ENCODE measurements at regions not wholly inside any gene's neighbourhood (a gene's known extent, or its start where the extent isn't known, plus 50 kb on each side); places are given as distances from the start of the nearest gene placed in this dataset.
"Not testable (repeated sequence)": the region's sequence is repeated elsewhere in the genome, so short reads cannot be mapped to it uniquely, and the experiment has no call there.

DNA sequence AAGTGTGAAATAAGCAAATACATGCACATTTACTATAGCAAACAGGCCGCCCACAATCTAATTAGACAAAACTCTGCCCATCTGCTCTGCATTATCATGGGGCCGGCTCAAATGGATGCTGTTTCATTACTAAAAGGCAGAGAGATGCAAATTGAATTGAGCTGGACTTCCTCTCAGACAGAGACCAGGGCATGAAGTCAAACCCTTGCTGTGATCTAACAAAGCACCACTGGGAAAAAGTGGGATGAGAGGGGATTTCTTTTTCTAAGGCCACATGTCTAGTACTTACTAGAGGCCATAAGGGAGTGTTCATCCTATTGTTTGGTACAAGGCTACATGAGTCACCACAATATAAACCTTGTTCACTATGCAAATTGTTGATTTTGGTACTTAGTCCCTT is 614.7 kb downstream of the ISL1 start:
- ATAC-seq (ENCODE audit: low read depth in 2 of 2) (no peak), DNase-seq (no peak)
- Mint-ChIP-seq H3K4me1 (no peaks in the 10 kb centered on the region), H3K4me3 (no peak overlapping the region), H3K27me3 (no peaks in the 10 kb centered on the region), H3K9me3 (peaks cover 0 to 12% (median 2%) of the 10 kb centered on the region in 7 donors), H3K27ac (no peak overlapping the region), H3K36me3 (no peaks in the 10 kb centered on the region)

DNA sequence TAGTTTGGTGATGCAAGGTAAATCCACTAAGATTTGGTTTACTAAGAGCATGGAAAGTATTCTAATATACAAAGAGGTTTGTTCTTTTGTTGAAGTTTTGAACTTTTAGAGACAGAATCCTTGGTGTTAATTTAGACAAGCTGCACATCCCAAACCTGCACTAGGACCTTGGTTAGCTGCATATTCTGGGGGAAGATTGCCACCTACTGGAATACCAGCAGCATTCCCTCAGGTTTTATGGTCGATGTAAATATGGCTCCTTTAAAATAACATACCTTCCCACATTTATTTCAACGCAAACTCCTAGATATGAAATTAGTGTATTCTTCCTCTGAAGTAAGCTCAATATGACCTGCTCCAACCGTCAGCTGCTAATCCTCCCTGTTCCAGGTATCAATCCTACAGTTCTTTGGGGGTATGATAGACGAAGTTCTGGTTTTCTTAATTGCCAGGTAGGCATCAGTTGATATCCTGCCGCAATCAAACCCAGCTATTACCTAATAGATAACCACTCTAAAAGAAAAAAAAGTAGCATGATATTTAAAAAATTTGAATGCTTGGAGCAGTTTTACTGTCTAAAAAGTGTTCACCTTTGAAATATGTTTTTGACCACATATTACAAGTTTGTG is 624.1 kb downstream of the ISL1 start:
- no peak overlapping the region for H3K27ac Mint-ChIP-seq
- no peak overlapping the region for H3K4me3 Mint-ChIP-seq
- H3K36me3 Mint-ChIP-seq, result no peaks in the 10 kb centered on the region
- H3K27me3 Mint-ChIP-seq, result no peaks in the 10 kb centered on the region
- no peaks in the 10 kb centered on the region for H3K9me3 Mint-ChIP-seq
- DNase-seq (no peak), ATAC-seq (ENCODE audit: low read depth in 2 of 2) (no peak)
- no peaks in the 10 kb centered on the region for H3K4me1 Mint-ChIP-seq

DNA sequence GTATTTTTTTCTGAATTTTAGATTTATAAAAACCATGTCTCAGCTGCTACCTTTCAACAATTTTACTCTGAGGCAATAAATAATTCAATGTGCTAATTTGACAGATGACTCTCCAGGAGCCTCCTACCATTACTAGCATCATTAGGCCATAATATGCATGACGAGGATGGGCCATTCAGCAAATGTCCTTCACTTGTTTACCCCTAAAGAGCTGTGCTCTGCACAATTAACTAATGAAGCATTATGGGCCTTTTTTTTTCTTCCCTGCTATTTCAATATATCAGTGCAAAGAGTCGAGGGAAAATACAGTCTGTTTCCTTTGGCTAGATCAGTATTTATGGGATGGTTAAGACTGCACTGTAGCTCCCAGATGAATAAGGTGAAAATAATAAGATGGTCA is 627.2 kb downstream of the ISL1 start:
- no peak for DNase-seq
- Mint-ChIP-seq H3K9me3 (no peaks in the 10 kb centered on the region), H3K27me3 (no peaks in the 10 kb centered on the region), H3K36me3 (no peaks in the 10 kb centered on the region), H3K4me3 (no peak overlapping the region), H3K4me1 (no peaks in the 10 kb centered on the region), H3K27ac (no peak overlapping the region)
- ATAC-seq (ENCODE audit: low read depth in 2 of 2), result no peak

DNA sequence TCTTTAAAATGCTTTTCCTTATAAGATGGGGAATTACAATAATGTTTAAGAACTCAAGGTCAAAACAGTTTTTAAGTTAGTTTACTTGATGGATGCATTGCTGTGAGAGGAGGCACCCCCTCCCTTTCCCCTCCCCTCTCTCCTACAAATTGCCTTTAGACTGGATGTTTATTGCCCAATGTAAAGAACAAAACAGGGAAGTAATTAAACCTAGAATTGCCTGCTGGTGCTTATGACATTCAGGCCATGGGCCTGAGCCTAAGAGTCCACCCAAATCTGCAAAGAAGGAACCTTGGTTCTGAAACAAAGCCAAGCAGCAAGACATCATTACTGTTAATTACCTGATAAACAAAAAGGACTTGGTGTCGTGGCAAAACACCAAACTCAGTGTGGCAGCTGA is 630.3 kb downstream of the ISL1 start:
- Mint-ChIP-seq H3K27me3 (no peaks in the 10 kb centered on the region), H3K27ac (no peak overlapping the region), H3K9me3 (no peaks in the 10 kb centered on the region), H3K4me1 (no peaks in the 10 kb centered on the region), H3K36me3 (no peaks in the 10 kb centered on the region), H3K4me3 (no peak overlapping the region)
- no peak for ATAC-seq (ENCODE audit: low read depth in 2 of 2)
- no peak for DNase-seq

- Mint-ChIP-seq H3K27ac (no peak overlapping the region), H3K27me3 (no peaks in the 10 kb centered on the region), H3K4me1 (no peaks in the 10 kb centered on the region), H3K9me3 (no peaks in the 10 kb centered on the region), H3K36me3 (no peaks in the 10 kb centered on the region), H3K4me3 (no peak overlapping the region)
- no peak for ATAC-seq (ENCODE audit: low read depth in 2 of 2)
- DNase-seq, result no peak
These were observed 632.5 kb downstream of the ISL1 start for GRCh38 chr5:52015760-52016159.

DNA sequence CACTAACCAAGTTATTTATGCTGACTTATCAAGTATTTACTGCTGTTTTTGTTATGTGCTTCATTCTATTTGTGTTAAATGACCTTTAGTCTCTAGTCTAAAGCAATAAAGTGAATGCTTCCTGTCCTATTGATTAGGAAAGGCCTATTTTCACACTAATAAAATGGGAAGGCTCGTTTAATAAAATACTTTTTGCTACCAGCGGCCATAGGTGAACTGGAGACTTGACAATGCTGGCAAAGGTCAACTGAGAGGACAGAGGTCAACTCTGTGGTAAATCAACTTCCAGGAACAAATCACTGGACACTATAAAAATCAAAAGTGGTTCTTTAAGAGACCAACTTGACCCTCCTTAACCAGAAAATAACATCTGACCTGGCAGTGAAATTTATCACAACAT is 634.3 kb downstream of the ISL1 start:
- Mint-ChIP-seq H3K36me3 (no peaks in the 10 kb centered on the region), H3K4me3 (no peak overlapping the region), H3K27ac (no peak overlapping the region), H3K9me3 (no peaks in the 10 kb centered on the region), H3K4me1 (no peaks in the 10 kb centered on the region), H3K27me3 (no peaks in the 10 kb centered on the region)
- ATAC-seq (ENCODE audit: low read depth in 2 of 2), result no peak
- no peak for DNase-seq

GRCh38 chr5:52024359-52024758 is 641.1 kb downstream of the ISL1 start:
- ATAC-seq (ENCODE audit: low read depth in 2 of 2) (no peak), DNase-seq (no peak)
- H3K27me3 Mint-ChIP-seq, result no peaks in the 10 kb centered on the region
- H3K4me3 Mint-ChIP-seq, result no peak overlapping the region
- no peaks in the 10 kb centered on the region for H3K4me1 Mint-ChIP-seq
- H3K27ac Mint-ChIP-seq, result no peak overlapping the region
- H3K9me3 Mint-ChIP-seq, result peaks cover 0 to 6% (median 0%) of the 10 kb centered on the region in 7 donors
- no peaks in the 10 kb centered on the region for H3K36me3 Mint-ChIP-seq

- H3K4me1 Mint-ChIP-seq; H3K9me3 Mint-ChIP-seq; H3K27ac Mint-ChIP-seq; H3K4me3 Mint-ChIP-seq; H3K27me3 Mint-ChIP-seq; H3K36me3 Mint-ChIP-seq; DNase-seq; ATAC-seq (ENCODE audit: low read depth in 2 of 2): not testable (repeated sequence)
These were observed 646.6 kb downstream of the ISL1 start for GRCh38 chr5:52029836-52030235.

DNA sequence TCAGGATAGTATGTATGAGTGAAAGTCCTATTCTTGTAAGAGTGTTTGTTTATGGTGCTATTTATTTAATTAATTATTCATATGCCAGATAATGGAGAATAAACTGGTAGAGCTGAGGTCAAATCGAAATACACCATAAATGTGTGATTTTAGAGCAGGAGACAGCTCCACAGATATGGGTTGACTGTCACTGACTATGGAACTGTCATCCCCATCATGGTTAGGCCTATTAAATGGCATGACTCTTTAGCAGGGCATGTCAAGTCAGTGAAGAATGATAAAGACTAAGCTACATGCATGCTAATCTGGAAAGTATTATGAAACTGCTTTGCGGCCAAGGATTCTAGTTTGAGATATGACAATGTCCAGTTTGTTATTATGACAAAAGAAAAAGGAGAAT is 658.6 kb downstream of the ISL1 start:
- ATAC-seq (ENCODE audit: low read depth in 2 of 2) (no peak), DNase-seq (no peak)
- Mint-ChIP-seq H3K36me3 (no peaks in the 10 kb centered on the region), H3K27me3 (no peaks in the 10 kb centered on the region), H3K9me3 (no peaks in the 10 kb centered on the region), H3K27ac (no peak overlapping the region), H3K4me1 (no peaks in the 10 kb centered on the region), H3K4me3 (no peak overlapping the region)

DNA sequence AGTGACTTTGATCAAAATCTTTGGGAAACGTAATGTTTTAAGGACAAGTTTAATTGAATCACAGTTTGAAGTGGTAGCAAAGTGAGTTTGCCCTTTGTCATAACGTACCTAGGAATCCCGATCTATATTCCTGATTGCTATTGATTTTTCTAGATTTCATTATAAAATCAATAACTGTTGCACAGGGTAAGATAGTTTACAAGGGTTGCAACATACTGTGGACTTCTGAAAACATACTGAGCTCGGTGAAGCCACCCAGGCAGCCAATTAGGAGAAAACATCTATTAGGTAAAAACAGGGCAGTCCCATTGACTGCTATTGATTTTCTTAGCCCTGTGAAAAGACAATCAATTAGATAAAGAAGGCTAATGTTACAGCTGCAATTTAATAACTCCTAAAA is 659.9 kb downstream of the ISL1 start:
- DNase-seq, result no peak
- no peak overlapping the region for H3K27ac Mint-ChIP-seq
- H3K9me3 Mint-ChIP-seq, result peaks cover 0 to 4% (median 0%) of the 10 kb centered on the region in 7 donors
- no peaks in the 10 kb centered on the region for H3K27me3 Mint-ChIP-seq
- no peaks in the 10 kb centered on the region for H3K36me3 Mint-ChIP-seq
- no peak overlapping the region for H3K4me3 Mint-ChIP-seq
- H3K4me1 Mint-ChIP-seq, result no peaks in the 10 kb centered on the region
- no peak for ATAC-seq (ENCODE audit: low read depth in 2 of 2)

GRCh38 chr5:52043543-52043942 is 660.3 kb downstream of the ISL1 start:
- H3K4me3 Mint-ChIP-seq, result no peak overlapping the region

DNA sequence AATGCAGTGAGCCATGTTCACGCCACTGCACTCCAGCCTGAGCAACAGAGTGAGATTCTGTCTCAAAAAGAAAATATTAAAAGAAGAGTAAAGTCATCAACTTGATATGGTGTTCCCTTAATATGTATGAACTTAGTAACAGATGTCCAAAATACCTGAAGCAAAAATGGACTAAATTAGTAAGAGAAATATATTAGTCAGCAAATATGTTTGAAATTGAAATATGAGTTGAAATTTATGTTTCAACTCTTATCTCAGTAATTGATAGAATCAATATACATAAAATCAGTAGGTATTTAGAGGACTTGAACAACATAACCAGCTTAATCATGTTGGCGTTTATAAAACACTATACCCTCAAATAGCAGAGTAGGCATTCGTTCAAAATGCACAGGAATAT is 668.5 kb downstream of the ISL1 start:
- Mint-ChIP-seq H3K4me3 (no peak overlapping the region), H3K4me1 (no peaks in the 10 kb centered on the region), H3K27me3 (no peaks in the 10 kb centered on the region), H3K9me3 (peaks cover 0 to 4% (median 0%) of the 10 kb centered on the region in 7 donors), H3K36me3 (no peaks in the 10 kb centered on the region), H3K27ac (no peak overlapping the region)
- ATAC-seq (ENCODE audit: low read depth in 2 of 2), result no peak
- DNase-seq, result no peak

More at GRCh38 chr5:52043543-52043942, 660.3 kb downstream of the ISL1 start:
- no peaks in the 10 kb centered on the region for H3K4me1 Mint-ChIP-seq
- ATAC-seq (ENCODE audit: low read depth in 2 of 2) (no peak), DNase-seq (no peak)
- H3K9me3 Mint-ChIP-seq, result peaks cover 0 to 4% (median 0%) of the 10 kb centered on the region in 7 donors
- H3K27me3 Mint-ChIP-seq, result no peaks in the 10 kb centered on the region
- no peaks in the 10 kb centered on the region for H3K36me3 Mint-ChIP-seq
- H3K27ac Mint-ChIP-seq, result no peak overlapping the region

DNA sequence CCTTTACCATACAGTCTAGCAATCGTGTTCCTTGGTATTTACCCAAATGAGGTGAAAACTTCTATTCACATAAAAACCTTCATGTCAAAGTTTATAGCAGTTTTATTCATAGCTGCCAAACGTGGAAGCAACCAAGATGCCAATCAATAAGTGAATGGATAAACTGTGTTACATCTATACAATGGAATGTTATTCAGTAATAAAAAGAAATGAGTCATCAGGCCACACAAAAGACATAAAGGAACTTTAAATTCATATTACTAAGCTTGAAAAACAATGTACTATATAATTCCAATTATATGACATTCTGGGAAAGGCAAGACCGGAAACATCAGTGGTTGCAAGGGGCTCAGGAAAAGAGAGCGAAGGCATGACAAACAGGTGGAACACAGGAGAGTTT is 679.9 kb downstream of the ISL1 start:
- Mint-ChIP-seq H3K9me3 (peaks cover 0 to 14% (median 2%) of the 10 kb centered on the region in 7 donors), H3K27ac (no peak overlapping the region), H3K4me3 (no peak overlapping the region), H3K4me1 (no peaks in the 10 kb centered on the region), H3K36me3 (no peaks in the 10 kb centered on the region), H3K27me3 (no peaks in the 10 kb centered on the region)
- no peak for ATAC-seq (ENCODE audit: low read depth in 2 of 2)
- no peak for DNase-seq

GRCh38 chr5:52065182-52065581 is 681.9 kb downstream of the ISL1 start:
- DNase-seq (no peak), ATAC-seq (ENCODE audit: low read depth in 2 of 2) (no peak)
- H3K9me3 Mint-ChIP-seq, result peaks cover 0 to 18% (median 4%) of the 10 kb centered on the region in 7 donors
- H3K4me3 Mint-ChIP-seq, result no peak overlapping the region
- no peak overlapping the region for H3K27ac Mint-ChIP-seq
- no peaks in the 10 kb centered on the region for H3K4me1 Mint-ChIP-seq
- no peaks in the 10 kb centered on the region for H3K27me3 Mint-ChIP-seq
- H3K36me3 Mint-ChIP-seq, result no peaks in the 10 kb centered on the region

- H3K9me3 Mint-ChIP-seq, result peaks cover 1 to 26% (median 6%) of the 10 kb centered on the region in 7 donors
- no peaks in the 10 kb centered on the region for H3K36me3 Mint-ChIP-seq
- no peak overlapping the region for H3K27ac Mint-ChIP-seq
- ATAC-seq (ENCODE audit: low read depth in 2 of 2) (no peak), DNase-seq (no peak)
- no peaks in the 10 kb centered on the region for H3K27me3 Mint-ChIP-seq
- H3K4me1 Mint-ChIP-seq, result no peaks in the 10 kb centered on the region
- H3K4me3 Mint-ChIP-seq, result peak overlapping the region in 1 of 8 donors; percentile 41
These were observed 686.7 kb downstream of the ISL1 start for GRCh38 chr5:52069997-52070396.

Measured in naive B cell (primary cell).